H1 (cell line): ENCODE measurements at regions not wholly inside any gene's neighbourhood (a gene's known extent, or its start where the extent isn't known, plus 50 kb on each side); places are given as distances from the start of the nearest gene placed in this dataset.

ENCODE experiments used
- CEBPB ChIP-seq: IDR thresholded peaks from 2 replicates; pipeline ENCODE4 v1.6.1; 2012; ENCODE audit warnings: low read depth, low read length
- CREB1 ChIP-seq: IDR thresholded peaks from 2 replicates; pipeline ENCODE4 v1.6.1; 2012; ENCODE audit warnings: inconsistent platforms
- EP300 ChIP-seq, 2 experiments: IDR thresholded peaks; 1 replicate in 1 of 2; 2 replicates in 1 of 2; pipeline ENCODE4 v1.6.1; 2011 to 2012; ENCODE audit warnings: low read depth in 2 of 2, low read length in 2 of 2, mild to moderate bottlenecking in 2 of 2, borderline replicate concordance in 1 of 2, inconsistent platforms in 1 of 2, moderate library complexity in 1 of 2
- HDAC2 ChIP-seq, 2 experiments: fragments of 300-600 bp in 1 of 2; sonication (generic) in 1 of 2; IDR thresholded peaks; 2 replicates each; pipeline ENCODE4 v1.6.1; 2011 to 2012; ENCODE audit warnings: low read depth in 2 of 2, low read length in 2 of 2, mild to moderate bottlenecking in 2 of 2, moderate library complexity in 2 of 2, borderline replicate concordance in 1 of 2, inconsistent platforms in 1 of 2
- JUN ChIP-seq: IDR thresholded peaks from 2 replicates; pipeline ENCODE4 v1.6.1; 2011; ENCODE audit warnings: low read depth, mild to moderate bottlenecking, improper control_type of control experiment, low read length
- POLR2A ChIP-seq, 2 experiments: IDR thresholded peaks; 1 replicate in 1 of 2; 2 replicates in 1 of 2; pipeline ENCODE4 v1.6.1; 2011; ENCODE audit warnings: low read depth in 2 of 2, low read length in 2 of 2, mild to moderate bottlenecking in 2 of 2; ENCODE audit errors: control extremely low read depth in 1 of 2
- RAD21 ChIP-seq, 2 experiments: IDR thresholded peaks in 1 of 2; conservative IDR thresholded peaks in 1 of 2; 2 replicates each; pipeline ENCODE4 v1.6.1; 2011; ENCODE audit warnings: low read depth in 2 of 2, low read length in 2 of 2, improper control_type of control experiment in 1 of 2, inconsistent platforms in 1 of 2, mild to moderate bottlenecking in 1 of 2, moderate library complexity in 1 of 2
- TBP ChIP-seq: IDR thresholded peaks from 2 replicates; pipeline ENCODE4 v1.6.1; 2011; ENCODE audit warnings: low read depth, low read length, improper control_type of control experiment
- TF ChIP-seq, protein P1 (sequence below), 3 experiments: IDR thresholded peaks; 1 replicate in 2 of 3; 2 replicates in 1 of 3; pipeline versions ENCODE4 v1.5.1 to v1.6.1; 2011; ENCODE audit warnings: low read length in 3 of 3, mild to moderate bottlenecking in 3 of 3, inconsistent platforms in 2 of 3, low read depth in 1 of 3, moderate library complexity in 1 of 3; ENCODE audit not compliant: insufficient read depth in 1 of 3; ENCODE audit errors: control extremely low read depth in 1 of 3

DNA sequence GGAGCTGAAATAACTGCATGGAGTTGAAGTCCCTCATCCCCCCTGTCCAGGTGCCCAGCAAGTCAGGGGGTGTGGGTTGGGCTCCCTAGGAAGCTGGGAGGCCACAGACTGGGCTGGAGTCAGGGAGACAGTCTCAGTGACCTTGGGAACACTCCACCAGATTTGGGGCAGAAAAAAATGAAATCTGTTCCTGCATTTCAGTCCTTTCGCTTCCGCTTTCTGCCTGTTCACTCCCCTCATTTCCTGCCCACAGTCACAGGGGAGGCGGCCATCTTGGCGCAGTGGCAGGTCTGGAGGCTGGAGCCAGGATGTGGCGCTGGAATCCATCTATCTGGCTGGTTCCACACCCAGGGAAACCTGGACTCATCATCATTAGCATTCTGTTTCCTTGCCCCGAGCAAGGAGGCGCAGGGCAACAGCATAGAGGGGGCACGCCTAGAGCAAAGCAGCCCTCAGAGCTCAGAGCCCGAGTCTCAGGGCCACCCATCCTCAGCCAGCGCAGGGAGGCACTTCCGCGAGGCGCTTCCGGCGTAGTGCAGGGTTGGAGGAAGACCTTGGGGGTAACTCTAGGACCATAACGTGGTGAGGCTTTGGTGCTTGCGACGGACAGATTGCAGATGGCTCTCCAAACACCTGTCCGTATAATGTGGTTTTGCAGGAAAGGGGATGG, 86.2 kb upstream of the HSPA9 start:
- TF ChIP-seq, protein P1, sequence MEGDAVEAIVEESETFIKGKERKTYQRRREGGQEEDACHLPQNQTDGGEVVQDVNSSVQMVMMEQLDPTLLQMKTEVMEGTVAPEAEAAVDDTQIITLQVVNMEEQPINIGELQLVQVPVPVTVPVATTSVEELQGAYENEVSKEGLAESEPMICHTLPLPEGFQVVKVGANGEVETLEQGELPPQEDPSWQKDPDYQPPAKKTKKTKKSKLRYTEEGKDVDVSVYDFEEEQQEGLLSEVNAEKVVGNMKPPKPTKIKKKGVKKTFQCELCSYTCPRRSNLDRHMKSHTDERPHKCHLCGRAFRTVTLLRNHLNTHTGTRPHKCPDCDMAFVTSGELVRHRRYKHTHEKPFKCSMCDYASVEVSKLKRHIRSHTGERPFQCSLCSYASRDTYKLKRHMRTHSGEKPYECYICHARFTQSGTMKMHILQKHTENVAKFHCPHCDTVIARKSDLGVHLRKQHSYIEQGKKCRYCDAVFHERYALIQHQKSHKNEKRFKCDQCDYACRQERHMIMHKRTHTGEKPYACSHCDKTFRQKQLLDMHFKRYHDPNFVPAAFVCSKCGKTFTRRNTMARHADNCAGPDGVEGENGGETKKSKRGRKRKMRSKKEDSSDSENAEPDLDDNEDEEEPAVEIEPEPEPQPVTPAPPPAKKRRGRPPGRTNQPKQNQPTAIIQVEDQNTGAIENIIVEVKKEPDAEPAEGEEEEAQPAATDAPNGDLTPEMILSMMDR (IDR thresholded peaks at IDR 0.05; ENCODE audit: control extremely low read depth in 1 of 3, insufficient read depth in 1 of 3, low read depth in 1 of 3, low read length in 3 of 3) = no peak
- TF ChIP-seq POLR2A (IDR thresholded peaks at IDR 0.05; ENCODE audit: control extremely low read depth in 1 of 2, low read depth in 2 of 2, low read length in 2 of 2) (no peak), CREB1 (no peak), RAD21 (IDR thresholded peaks at IDR 0.05 in 1 of 2, conservative IDR thresholded peaks at IDR 0.05 in 1 of 2; ENCODE audit: low read depth in 2 of 2, low read length in 2 of 2) (no peak), EP300 (IDR thresholded peaks at IDR 0.05; ENCODE audit: borderline replicate concordance in 1 of 2, low read depth in 2 of 2, low read length in 2 of 2) (no peak), JUN (no peak), TBP (no peak), HDAC2 (IDR thresholded peaks at IDR 0.05; ENCODE audit: borderline replicate concordance in 1 of 2, low read depth in 2 of 2, low read length in 2 of 2) (no peak), CEBPB (no peak)
